ENCODE measurements at regions not wholly inside any gene's neighbourhood (a gene's known extent, or its start where the extent isn't known, plus 50 kb on each side); places are given as distances from the start of the nearest gene placed in this dataset.
"Not testable (repeated sequence)": the region's sequence is repeated elsewhere in the genome, so short reads cannot be mapped to it uniquely, and the experiment has no call there.

GRCh38 chr3:95832146-95832545 is 982.2 kb upstream of the EPHA6 start:
- Histone ChIP-seq H3K4me3 (no peak overlapping the region), H3K27me3 (no peaks in the 10 kb centered on the region), H3K36me3 (no peaks in the 10 kb centered on the region), H3K9me3 (peaks cover 0 to 4% (median 4%) of the 10 kb centered on the region in 3 donors), H3K4me1 (no peaks in the 10 kb centered on the region), H3K27ac (no peak overlapping the region)
- no peak for TF ChIP-seq POLR2A (IDR thresholded peaks at IDR 0.05)
- no peak for TF ChIP-seq CTCF (IDR thresholded peaks at IDR 0.05)
- DNase-seq, result no peak
- intact Hi-C loops (cut with DNase I), result no loop called here

- DNase-seq; H3K27me3 ChIP-seq; H3K36me3 ChIP-seq; H3K27ac ChIP-seq; H3K4me3 ChIP-seq; intact Hi-C loops (cut with DNase I); H3K4me1 ChIP-seq: not testable (repeated sequence)
- WGBS, 2 donors, result 94 to 100% methylated on average over 2 to 5 of the region's 9 CpGs
- peaks cover 0 to 16% (median 0%) of the 10 kb centered on the region in 3 donors for H3K9me3 ChIP-seq
Observed at GRCh38 chr3:95860628-95861027, 953.8 kb upstream of the EPHA6 start.

- Histone ChIP-seq H3K36me3 (no peaks in the 10 kb centered on the region), H3K27me3 (no peaks in the 10 kb centered on the region), H3K4me3 (no peak overlapping the region), H3K9me3 (no peaks in the 10 kb centered on the region), H3K27ac (no peak overlapping the region), H3K4me1 (no peaks in the 10 kb centered on the region)
- TF ChIP-seq CTCF (IDR thresholded peaks at IDR 0.05), result no peak
- no peak for TF ChIP-seq POLR2A (IDR thresholded peaks at IDR 0.05)
- no peak for DNase-seq
- WGBS, 2 donors, result 36 to 75% methylated on average over 1 of the region's 1 CpG
- intact Hi-C loops (cut with DNase I), result no loop called here
Observed at GRCh38 chr3:95883801-95884200, 930.6 kb upstream of the EPHA6 start.

GRCh38 chr3:95886616-95887015 is 927.8 kb upstream of the EPHA6 start:
- no peaks in the 10 kb centered on the region for H3K4me1 ChIP-seq
- intact Hi-C loops (cut with DNase I), result no loop called here
- no peaks in the 10 kb centered on the region for H3K36me3 ChIP-seq
- H3K27me3 ChIP-seq, result no peaks in the 10 kb centered on the region
- no peak for DNase-seq
- no peak overlapping the region for H3K4me3 ChIP-seq
- WGBS, 2 donors, result 66 to 76% methylated on average over 1 of the region's 1 CpG
- TF ChIP-seq CTCF (IDR thresholded peaks at IDR 0.05) (no peak), POLR2A (IDR thresholded peaks at IDR 0.05) (no peak)
- no peak overlapping the region for H3K27ac ChIP-seq
- H3K9me3 ChIP-seq, result no peaks in the 10 kb centered on the region

- H3K36me3 ChIP-seq, result no peaks in the 10 kb centered on the region
- no peaks in the 10 kb centered on the region for H3K4me1 ChIP-seq
- H3K9me3 ChIP-seq, result no peaks in the 10 kb centered on the region
- 50 to 54% methylated on average over 2 of the region's 2 CpGs for WGBS, 2 donors
- intact Hi-C loops (cut with DNase I), result no loop called here
- H3K4me3 ChIP-seq, result no peak overlapping the region
- no peaks in the 10 kb centered on the region for H3K27me3 ChIP-seq
- no peak overlapping the region for H3K27ac ChIP-seq
- DNase-seq, result no peak
- TF ChIP-seq CTCF (IDR thresholded peaks at IDR 0.05), result no peak
- no peak for TF ChIP-seq POLR2A (IDR thresholded peaks at IDR 0.05)
Observed at GRCh38 chr3:95887114-95887513, 927.3 kb upstream of the EPHA6 start.

- Histone ChIP-seq H3K36me3 (no peaks in the 10 kb centered on the region), H3K27me3 (no peaks in the 10 kb centered on the region), H3K27ac (no peak overlapping the region), H3K4me3 (no peak overlapping the region), H3K4me1 (no peaks in the 10 kb centered on the region), H3K9me3 (peaks cover 0 to 7% (median 0%) of the 10 kb centered on the region in 3 donors)
- 54 to 71% methylated on average over 2 of the region's 2 CpGs for WGBS, 2 donors
- TF ChIP-seq CTCF (IDR thresholded peaks at IDR 0.05) (no peak), POLR2A (IDR thresholded peaks at IDR 0.05) (no peak)
- intact Hi-C loops (cut with DNase I), result no loop called here
- DNase-seq, result no peak
Observed at GRCh38 chr3:95894820-95895219, 919.6 kb upstream of the EPHA6 start.
